ENCODE measurements at regions not wholly inside any gene's neighbourhood (a gene's known extent, or its start where the extent isn't known, plus 50 kb on each side); places are given as distances from the start of the nearest gene placed in this dataset.
A peak's percentile ranks its signal among the peaks of the same experiment; 100 is the strongest.

GRCh38 chr7:130986261-130986690 is 252.3 kb upstream of the KLF14 start:
- no peak for TF ChIP-seq CTCF (IDR thresholded peaks at IDR 0.05; ENCODE audit: low read length, missing control alignments)
- DNase-seq (ENCODE audit: low read depth), result peak; percentile 62
- H3K4me3 ChIP-seq (replicated peaks; ENCODE audit: low read depth, low read length), result no peak overlapping the region

GRCh38 chr7:130987092-130987491 is 253.1 kb upstream of the KLF14 start:
- DNase-seq (ENCODE audit: low read depth), result no peak
- no peak overlapping the region for H3K4me3 ChIP-seq (replicated peaks; ENCODE audit: low read depth, low read length)
- no peak for TF ChIP-seq CTCF (IDR thresholded peaks at IDR 0.05; ENCODE audit: low read length, missing control alignments)

GRCh38 chr7:130988443-130988842 is 254.4 kb upstream of the KLF14 start:
- no peak for DNase-seq (ENCODE audit: low read depth)
- TF ChIP-seq CTCF (IDR thresholded peaks at IDR 0.05; ENCODE audit: low read length, missing control alignments), result no peak

GRCh38 chr7:130989101-130989795 is 255.2 kb upstream of the KLF14 start:
- H3K4me3 ChIP-seq (replicated peaks; ENCODE audit: low read depth, low read length), result no peak overlapping the region
- no peak for TF ChIP-seq CTCF (IDR thresholded peaks at IDR 0.05; ENCODE audit: low read length, missing control alignments)
- DNase-seq (ENCODE audit: low read depth), result no peak

More at GRCh38 chr7:130988443-130988842, 254.4 kb upstream of the KLF14 start:
- no peak overlapping the region for H3K4me3 ChIP-seq (replicated peaks; ENCODE audit: low read depth, low read length)

GRCh38 chr7:130990178-130990832 is 256.3 kb upstream of the KLF14 start:
- no peak for DNase-seq (ENCODE audit: low read depth)
- H3K4me3 ChIP-seq (replicated peaks; ENCODE audit: low read depth, low read length), result no peak overlapping the region
- no peak for TF ChIP-seq CTCF (IDR thresholded peaks at IDR 0.05; ENCODE audit: low read length, missing control alignments)

GRCh38 chr7:130993671-130994365 is 259.8 kb upstream of the KLF14 start:
- DNase-seq (ENCODE audit: low read depth), result no peak
- no peak for TF ChIP-seq CTCF (IDR thresholded peaks at IDR 0.05; ENCODE audit: low read length, missing control alignments)
- no peak overlapping the region for H3K4me3 ChIP-seq (replicated peaks; ENCODE audit: low read depth, low read length)

Data from fibroblast of pulmonary artery (primary cell).